ENCODE measurements at regions not wholly inside any gene's neighbourhood (a gene's known extent, or its start where the extent isn't known, plus 50 kb on each side); places are given as distances from the start of the nearest gene placed in this dataset.

DNA sequence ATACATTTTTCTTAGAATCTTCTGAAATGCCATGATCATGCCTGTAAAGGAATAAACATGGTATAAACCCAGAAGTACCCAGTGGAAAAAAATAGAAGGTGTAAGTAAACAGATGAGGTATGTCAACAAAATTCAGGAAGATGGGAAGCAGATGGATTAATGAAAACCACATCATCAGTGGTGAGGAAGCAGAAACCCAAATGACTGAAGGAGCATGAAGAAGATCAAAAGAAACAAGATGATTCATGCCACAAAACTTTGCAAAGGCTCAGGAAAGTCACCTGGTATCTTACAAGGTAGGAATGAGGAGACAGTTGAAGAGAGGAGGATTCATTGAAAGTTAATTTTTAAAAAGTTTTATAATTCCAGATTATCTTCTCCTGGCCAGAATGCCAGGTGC lies 132.8 kb upstream of the PAPPA start:
- TF ChIP-seq POLR2AphosphoS5 (IDR thresholded peaks at IDR 0.05; ENCODE audit: low read depth, low read length) (no peak), TCF7L2 (IDR thresholded peaks at IDR 0.05; ENCODE audit: low read depth, low read length) (no peak), SIN3A (IDR thresholded peaks at IDR 0.05; ENCODE audit: borderline replicate concordance, insufficient read depth, low read depth, low read length) (no peak)
- TF ChIP-seq, protein P1, sequence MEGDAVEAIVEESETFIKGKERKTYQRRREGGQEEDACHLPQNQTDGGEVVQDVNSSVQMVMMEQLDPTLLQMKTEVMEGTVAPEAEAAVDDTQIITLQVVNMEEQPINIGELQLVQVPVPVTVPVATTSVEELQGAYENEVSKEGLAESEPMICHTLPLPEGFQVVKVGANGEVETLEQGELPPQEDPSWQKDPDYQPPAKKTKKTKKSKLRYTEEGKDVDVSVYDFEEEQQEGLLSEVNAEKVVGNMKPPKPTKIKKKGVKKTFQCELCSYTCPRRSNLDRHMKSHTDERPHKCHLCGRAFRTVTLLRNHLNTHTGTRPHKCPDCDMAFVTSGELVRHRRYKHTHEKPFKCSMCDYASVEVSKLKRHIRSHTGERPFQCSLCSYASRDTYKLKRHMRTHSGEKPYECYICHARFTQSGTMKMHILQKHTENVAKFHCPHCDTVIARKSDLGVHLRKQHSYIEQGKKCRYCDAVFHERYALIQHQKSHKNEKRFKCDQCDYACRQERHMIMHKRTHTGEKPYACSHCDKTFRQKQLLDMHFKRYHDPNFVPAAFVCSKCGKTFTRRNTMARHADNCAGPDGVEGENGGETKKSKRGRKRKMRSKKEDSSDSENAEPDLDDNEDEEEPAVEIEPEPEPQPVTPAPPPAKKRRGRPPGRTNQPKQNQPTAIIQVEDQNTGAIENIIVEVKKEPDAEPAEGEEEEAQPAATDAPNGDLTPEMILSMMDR (IDR thresholded peaks at IDR 0.05), result no peak
- TF ChIP-seq, protein P2, sequence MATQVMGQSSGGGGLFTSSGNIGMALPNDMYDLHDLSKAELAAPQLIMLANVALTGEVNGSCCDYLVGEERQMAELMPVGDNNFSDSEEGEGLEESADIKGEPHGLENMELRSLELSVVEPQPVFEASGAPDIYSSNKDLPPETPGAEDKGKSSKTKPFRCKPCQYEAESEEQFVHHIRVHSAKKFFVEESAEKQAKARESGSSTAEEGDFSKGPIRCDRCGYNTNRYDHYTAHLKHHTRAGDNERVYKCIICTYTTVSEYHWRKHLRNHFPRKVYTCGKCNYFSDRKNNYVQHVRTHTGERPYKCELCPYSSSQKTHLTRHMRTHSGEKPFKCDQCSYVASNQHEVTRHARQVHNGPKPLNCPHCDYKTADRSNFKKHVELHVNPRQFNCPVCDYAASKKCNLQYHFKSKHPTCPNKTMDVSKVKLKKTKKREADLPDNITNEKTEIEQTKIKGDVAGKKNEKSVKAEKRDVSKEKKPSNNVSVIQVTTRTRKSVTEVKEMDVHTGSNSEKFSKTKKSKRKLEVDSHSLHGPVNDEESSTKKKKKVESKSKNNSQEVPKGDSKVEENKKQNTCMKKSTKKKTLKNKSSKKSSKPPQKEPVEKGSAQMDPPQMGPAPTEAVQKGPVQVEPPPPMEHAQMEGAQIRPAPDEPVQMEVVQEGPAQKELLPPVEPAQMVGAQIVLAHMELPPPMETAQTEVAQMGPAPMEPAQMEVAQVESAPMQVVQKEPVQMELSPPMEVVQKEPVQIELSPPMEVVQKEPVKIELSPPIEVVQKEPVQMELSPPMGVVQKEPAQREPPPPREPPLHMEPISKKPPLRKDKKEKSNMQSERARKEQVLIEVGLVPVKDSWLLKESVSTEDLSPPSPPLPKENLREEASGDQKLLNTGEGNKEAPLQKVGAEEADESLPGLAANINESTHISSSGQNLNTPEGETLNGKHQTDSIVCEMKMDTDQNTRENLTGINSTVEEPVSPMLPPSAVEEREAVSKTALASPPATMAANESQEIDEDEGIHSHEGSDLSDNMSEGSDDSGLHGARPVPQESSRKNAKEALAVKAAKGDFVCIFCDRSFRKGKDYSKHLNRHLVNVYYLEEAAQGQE (IDR thresholded peaks at IDR 0.05; ENCODE audit: insufficient read depth in 1 of 2, low read depth in 2 of 2, low read length in 1 of 2), result no peak
